H1 (cell line): ENCODE measurements at regions not wholly inside any gene's neighbourhood (a gene's known extent, or its start where the extent isn't known, plus 50 kb on each side); places are given as distances from the start of the nearest gene placed in this dataset.

Experiments used
- CTCF ChIA-PET: fragments of 300-600 bp; sonication (Branson Sonifier 250); formaldehyde crosslinking; loops from one replicate; lab custom pipeline; 2021; ENCODE audit not compliant: partially characterized antibody; lab: Charles Lee
- POLR2A ChIA-PET: fragments of 300-600 bp; sonication (Branson Sonifier 250); formaldehyde crosslinking; loops from one replicate; lab custom pipeline; 2021; ENCODE audit warnings: inconsistent platforms; ENCODE audit not compliant: partially characterized antibody; lab: Charles Lee
- DNase-seq, 2 experiments: peaks; one replicate each; pipeline versions ENCODE4 v3.0.0 to v3.0.0-alpha.2; 2010 to 2022; ENCODE audit warnings: low spot score in 2 of 2, low read depth in 1 of 2, mixed read lengths in 1 of 2
- FAIRE-seq: peaks from 2 replicates; lab custom pipeline; 2011; peaks lifted over from hg19 to GRCh38; lab: Jason Lieb, UNC
- H2AFZ ChIP-seq: 2 replicates; pipeline ENCODE4 v1.8.1; 2012; ENCODE audit warnings: low read length, inconsistent platforms
- H2AK5ac ChIP-seq: 2 replicates; pipeline ENCODE4 v1.6.1; 2013; ENCODE audit warnings: low read depth, low read length
- H2BK120ac ChIP-seq: replicated peaks from 2 replicates; pipeline ENCODE3; 2013; ENCODE audit warnings: low read depth, low read length, inconsistent platforms
- H2BK12ac ChIP-seq: 2 replicates; pipeline ENCODE4 v1.6.1; 2013; ENCODE audit warnings: low read depth, low read length
- H2BK15ac ChIP-seq: 2 replicates; pipeline ENCODE4 v1.6.1; 2013; ENCODE audit warnings: low read length
- H2BK20ac ChIP-seq: 2 replicates; pipeline ENCODE4 v1.6.1; 2013; ENCODE audit warnings: low read length
- H2BK5ac ChIP-seq: 2 replicates; pipeline ENCODE4 v1.6.1; 2013; ENCODE audit warnings: low read depth, low read length
- H3K14ac ChIP-seq: 2 replicates; pipeline ENCODE4 v1.6.1; 2013; ENCODE audit warnings: inconsistent platforms; ENCODE audit not compliant: insufficient read length
- H3K18ac ChIP-seq: 2 replicates; pipeline ENCODE4 v1.6.1; 2013; ENCODE audit warnings: low read length; ENCODE audit errors: extremely low read depth
- H3K23ac ChIP-seq: 2 replicates; pipeline ENCODE4 v1.6.1; 2013; ENCODE audit warnings: inconsistent platforms; ENCODE audit not compliant: insufficient read length
- H3K23me2 ChIP-seq: 2 replicates; pipeline ENCODE4 v1.6.1; 2013; ENCODE audit warnings: low read depth, low read length
- H3K27ac ChIP-seq: 2 replicates; pipeline ENCODE4 v1.6.1; 2011; ENCODE audit warnings: low read depth, low read length, inconsistent platforms
- H3K27me3 ChIP-seq, 4 experiments: replicated peaks in 1 of 4; 1 replicate in 1 of 4; 2 replicates in 3 of 4; pipeline versions ENCODE4 v1.6.1 to v1.8.1; 2011 to 2013; ENCODE audit warnings: low read length in 3 of 4, mild to moderate bottlenecking in 3 of 4, inconsistent platforms in 2 of 4, mixed read lengths in 2 of 4, moderate library complexity in 1 of 4; ENCODE audit not compliant: control insufficient read depth in 3 of 4, insufficient read depth in 3 of 4; ENCODE audit errors: extremely low read depth in 1 of 4
- H3K36me3 ChIP-seq, 4 experiments: 2 replicates each; pipeline versions ENCODE4 v1.6.1 to v1.8.1; 2011 to 2013; ENCODE audit warnings: mild to moderate bottlenecking in 4 of 4, low read length in 3 of 4, moderate library complexity in 2 of 4, control low read depth in 1 of 4, inconsistent platforms in 1 of 4; ENCODE audit not compliant: insufficient read depth in 4 of 4, control insufficient read depth in 2 of 4
- H3K4ac ChIP-seq: replicated peaks from 2 replicates; pipeline ENCODE3; 2013; ENCODE audit warnings: low read length, low read depth, mixed read lengths, inconsistent platforms; ENCODE audit not compliant: insufficient read length
- H3K4me1 ChIP-seq, 4 experiments: replicated peaks in 1 of 4; 1 replicate in 1 of 4; 2 replicates in 3 of 4; pipeline versions ENCODE4 v1.6.1 to v1.8.1; 2011 to 2013; ENCODE audit warnings: low read length in 3 of 4, inconsistent platforms in 2 of 4, mixed read lengths in 1 of 4; ENCODE audit not compliant: insufficient read depth in 4 of 4, control insufficient read depth in 3 of 4
- H3K4me2 ChIP-seq, 2 experiments: 2 replicates each; pipeline versions ENCODE4 v1.6.1 to v1.8.1; 2011 to 2013; ENCODE audit warnings: low read depth in 2 of 2, low read length in 2 of 2, control low read depth in 1 of 2, inconsistent platforms in 1 of 2, mild to moderate bottlenecking in 1 of 2; ENCODE audit not compliant: insufficient read depth in 1 of 2
- H3K4me3 ChIP-seq, 4 experiments: fragments of 200-600, 300-600 bp in 1 of 4; sonication (generic), shearing (Covaris generic), sonication (Bioruptor Twin) in 1 of 4; 2 replicates each; pipeline versions ENCODE4 v1.5.1 to v1.8.1; 2011 to 2016; ENCODE audit warnings: low read length in 4 of 4, low read depth in 3 of 4, control low read depth in 2 of 4, inconsistent platforms in 2 of 4, mild to moderate bottlenecking in 2 of 4, mixed read lengths in 1 of 4, moderate library complexity in 1 of 4; ENCODE audit not compliant: insufficient read depth in 2 of 4; ENCODE audit errors: extremely low read depth in 1 of 4
- H3K56ac ChIP-seq: replicated peaks from 2 replicates; pipeline ENCODE3; 2013; ENCODE audit warnings: low read depth, mild to moderate bottlenecking, mixed read lengths, low read length, inconsistent platforms; ENCODE audit not compliant: insufficient read length
- H3K79me1 ChIP-seq: 2 replicates; pipeline ENCODE4 v1.6.1; 2013; ENCODE audit warnings: low read depth, low read length, control low read depth
- H3K79me2 ChIP-seq, 2 experiments: 2 replicates each; pipeline versions ENCODE4 v1.6.1 to v1.8.1; 2012 to 2013; ENCODE audit warnings: low read length in 2 of 2, mild to moderate bottlenecking in 2 of 2, inconsistent platforms in 1 of 2; ENCODE audit not compliant: insufficient read depth in 2 of 2, control insufficient read depth in 1 of 2
- H3K9ac ChIP-seq, 4 experiments: replicated peaks in 1 of 4; 1 replicate in 1 of 4; 2 replicates in 3 of 4; pipeline versions ENCODE4 v1.6.1 to v1.8.1; 2011 to 2013; ENCODE audit warnings: low read depth in 3 of 4, low read length in 3 of 4, control low read depth in 2 of 4, mild to moderate bottlenecking in 2 of 4, moderate library complexity in 2 of 4, inconsistent platforms in 1 of 4; ENCODE audit errors: extremely low read depth in 1 of 4
- H3K9me3 ChIP-seq, 2 experiments: 2 replicates each; pipeline versions ENCODE4 v1.6.1 to v1.8.1; 2012 to 2013; ENCODE audit warnings: mild to moderate bottlenecking in 2 of 2, moderate library complexity in 2 of 2, control low read depth in 1 of 2, inconsistent platforms in 1 of 2, low read depth in 1 of 2, low read length in 1 of 2, mixed read lengths in 1 of 2; ENCODE audit not compliant: insufficient read depth in 2 of 2
- H4K20me1 ChIP-seq, 2 experiments: replicated peaks in 1 of 2; 2 replicates each; pipeline versions ENCODE3 to v1.8.1; 2011 to 2013; ENCODE audit warnings: inconsistent platforms in 2 of 2, low read length in 2 of 2, mild to moderate bottlenecking in 1 of 2; ENCODE audit not compliant: insufficient read depth in 2 of 2, control insufficient read depth in 1 of 2
- H4K5ac ChIP-seq: 2 replicates; pipeline ENCODE4 v1.6.1; 2013; ENCODE audit warnings: low read length, low read depth, mixed read lengths, inconsistent platforms; ENCODE audit not compliant: insufficient read length
- H4K8ac ChIP-seq: 2 replicates; pipeline ENCODE4 v1.8.0; 2013; ENCODE audit warnings: mild to moderate bottlenecking, moderate library complexity, low read length, inconsistent platforms; ENCODE audit not compliant: insufficient read depth; ENCODE audit errors: extremely low read depth
- H4K91ac ChIP-seq: replicated peaks from 2 replicates; pipeline ENCODE3; 2013; ENCODE audit warnings: low read length, mixed read lengths, inconsistent platforms; ENCODE audit not compliant: insufficient read length
- ASH2L ChIP-seq: fragments of 200-600, 300-600 bp; sonication (generic); IDR thresholded peaks from one replicate; pipeline ENCODE4 v1.7.1; 2017; ENCODE audit warnings: low read length
- BCL11A ChIP-seq, 2 experiments: IDR thresholded peaks; one replicate each; pipeline ENCODE4 v1.6.1; 2011; ENCODE audit warnings: low read depth in 2 of 2, low read length in 2 of 2, mild to moderate bottlenecking in 2 of 2
- KDM1A ChIP-seq: fragments of 200-600, 300-600 bp; sonication (generic); IDR thresholded peaks from 2 replicates; pipeline ENCODE4 v1.7.1; 2016; ENCODE audit warnings: mild to moderate bottlenecking, low read length, borderline replicate concordance
- RNF2 ChIP-seq: fragments of 200-900, 300-1000 bp; sonication (generic); IDR thresholded peaks from 2 replicates; pipeline ENCODE4 v1.7.1; 2016; ENCODE audit warnings: borderline replicate concordance, low read depth, mild to moderate bottlenecking, antibody characterized with exemption, low read length; ENCODE audit not compliant: poor library complexity, severe bottlenecking; ENCODE audit errors: missing control alignments
- SAP30 ChIP-seq: fragments of 300-600 bp; sonication (generic); IDR thresholded peaks from 2 replicates; pipeline ENCODE4 v1.7.1; 2012; ENCODE audit warnings: low read length, moderate library complexity, mild to moderate bottlenecking, inconsistent platforms; ENCODE audit not compliant: insufficient read depth, insufficient replicate concordance
- SRF ChIP-seq: IDR thresholded peaks from 2 replicates; pipeline ENCODE4 v1.6.1; 2011; ENCODE audit warnings: mild to moderate bottlenecking, low read depth, low read length, moderate library complexity
- WGBS, 2 experiments: shearing (Covaris generic) in 1 of 2; methylation state at CpG; one replicate each; pipeline versions ENCODE4 v1.1.6 to v1.1.7; 2013 to 2015; ENCODE audit warnings: low lambda C conversion rate in 2 of 2, mixed read lengths in 2 of 2, inconsistent platforms in 1 of 2, low coverage in 1 of 2, missing lambda C conversion rate in 1 of 2; ENCODE audit not compliant: insufficient replicate concordance in 2 of 2, insufficient coverage in 1 of 2, insufficient read length in 1 of 2; ENCODE audit errors: extremely low coverage in 1 of 2, missing lambda C conversion rate in 1 of 2; 5-methylcytosine and 5-hydroxymethylcytosine counted together
- TF ChIP-seq, protein P1 (sequence below): IDR thresholded peaks from 2 replicates; pipeline ENCODE4 v1.6.1; 2011; ENCODE audit warnings: low read length, improper control_type of control experiment

DNA sequence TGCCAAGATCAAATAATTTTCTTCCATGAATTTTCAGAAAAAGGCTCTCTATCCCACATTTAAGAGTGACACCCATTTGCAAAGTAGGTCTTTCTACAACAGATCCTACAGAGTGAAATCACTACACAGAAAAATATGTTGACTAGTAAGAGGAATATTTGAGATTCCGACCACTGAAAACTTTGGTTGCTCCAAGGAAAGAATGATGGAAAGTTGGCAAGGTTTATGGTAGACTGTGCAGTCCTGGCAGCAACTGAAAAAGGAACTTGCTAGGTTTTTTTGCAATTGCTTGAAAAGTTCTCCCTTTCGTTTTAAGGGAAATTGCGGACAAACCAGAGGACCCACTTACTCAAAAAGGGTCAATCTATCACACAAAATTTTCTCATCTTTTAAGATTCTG is 83.1 kb upstream of the TSPAN8 start:
- H4K91ac ChIP-seq = no peak overlapping the region
- H3K9me3 ChIP-seq = no peaks in the 10 kb centered on the region
- no peak overlapping the region for H4K5ac ChIP-seq
- no peak overlapping the region for H2AK5ac ChIP-seq
- no peak for TF ChIP-seq SRF
- TF ChIP-seq KDM1A = no peak
- TF ChIP-seq ASH2L = no peak
- TF ChIP-seq, protein P1, sequence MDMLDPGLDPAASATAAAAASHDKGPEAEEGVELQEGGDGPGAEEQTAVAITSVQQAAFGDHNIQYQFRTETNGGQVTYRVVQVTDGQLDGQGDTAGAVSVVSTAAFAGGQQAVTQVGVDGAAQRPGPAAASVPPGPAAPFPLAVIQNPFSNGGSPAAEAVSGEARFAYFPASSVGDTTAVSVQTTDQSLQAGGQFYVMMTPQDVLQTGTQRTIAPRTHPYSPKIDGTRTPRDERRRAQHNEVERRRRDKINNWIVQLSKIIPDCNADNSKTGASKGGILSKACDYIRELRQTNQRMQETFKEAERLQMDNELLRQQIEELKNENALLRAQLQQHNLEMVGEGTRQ = no peak
- no peak for TF ChIP-seq RNF2
- TF ChIP-seq BCL11A (IDR thresholded peaks at IDR 0.05; ENCODE audit: low read depth in 2 of 2, low read length in 2 of 2) = no peak
- TF ChIP-seq SAP30 = no peak
- H3K27ac ChIP-seq = no peak overlapping the region
- no peak overlapping the region for H2BK5ac ChIP-seq
- WGBS, 2 experiments = 92% methylated on average over 3 of the region's 3 CpGs; no CpG with 5 or more reads in 1 of the 2 experiments
- FAIRE-seq (no peak), DNase-seq (no peak)
- no peak overlapping the region for H2BK120ac ChIP-seq
- no peak overlapping the region for H3K4me2 ChIP-seq
- H2BK12ac ChIP-seq = no peak overlapping the region
- no peaks in the 10 kb centered on the region for H3K27me3 ChIP-seq
- no peak overlapping the region for H4K8ac ChIP-seq
- ChIA-PET POLR2A (no interaction called here), CTCF (interaction anchor here (1.0 to 1.7 kb wide), 2 partner anchors 13 to 396 kb away, joined by 3 to 4 read pairs; no protein-coding TSS in a partner anchor)
- no peak overlapping the region for H3K14ac ChIP-seq
- no peak overlapping the region for H2BK15ac ChIP-seq
- no peak overlapping the region for H3K18ac ChIP-seq
- no peak overlapping the region for H2AFZ ChIP-seq
- H3K4me1 ChIP-seq = no peaks in the 10 kb centered on the region
- H3K79me2 ChIP-seq = no peaks in the 10 kb centered on the region
- no peak overlapping the region for H3K4ac ChIP-seq
- no peaks in the 10 kb centered on the region for H3K23me2 ChIP-seq
- no peak overlapping the region for H2BK20ac ChIP-seq
- no peaks in the 10 kb centered on the region for H3K36me3 ChIP-seq
- H4K20me1 ChIP-seq = no peaks in the 10 kb centered on the region
- no peak overlapping the region for H3K23ac ChIP-seq
- no peak overlapping the region for H3K9ac ChIP-seq
- no peak overlapping the region for H3K4me3 ChIP-seq
- H3K56ac ChIP-seq = no peak overlapping the region
- no peaks in the 10 kb centered on the region for H3K79me1 ChIP-seq
